C4-2B (cell line): ENCODE measurements at regions not wholly inside any gene's neighbourhood (a gene's known extent, or its start where the extent isn't known, plus 50 kb on each side); places are given as distances from the start of the nearest gene placed in this dataset.

Source experiments
- H3K27ac ChIP-seq: fragments of 450-650 bp; 2 replicates; pipeline ENCODE4 v1.5.1; 2017
- ZFX ChIP-seq: fragments of 450-650 bp; IDR thresholded peaks from 2 replicates; pipeline ENCODE4 v1.6.1; 2017
- TF ChIP-seq, protein P1 (sequence below): fragments of 450-650 bp; conservative IDR thresholded peaks from 2 replicates; pipeline ENCODE4 v1.5.1; 2017; ENCODE audit warnings: mild to moderate bottlenecking

DNA sequence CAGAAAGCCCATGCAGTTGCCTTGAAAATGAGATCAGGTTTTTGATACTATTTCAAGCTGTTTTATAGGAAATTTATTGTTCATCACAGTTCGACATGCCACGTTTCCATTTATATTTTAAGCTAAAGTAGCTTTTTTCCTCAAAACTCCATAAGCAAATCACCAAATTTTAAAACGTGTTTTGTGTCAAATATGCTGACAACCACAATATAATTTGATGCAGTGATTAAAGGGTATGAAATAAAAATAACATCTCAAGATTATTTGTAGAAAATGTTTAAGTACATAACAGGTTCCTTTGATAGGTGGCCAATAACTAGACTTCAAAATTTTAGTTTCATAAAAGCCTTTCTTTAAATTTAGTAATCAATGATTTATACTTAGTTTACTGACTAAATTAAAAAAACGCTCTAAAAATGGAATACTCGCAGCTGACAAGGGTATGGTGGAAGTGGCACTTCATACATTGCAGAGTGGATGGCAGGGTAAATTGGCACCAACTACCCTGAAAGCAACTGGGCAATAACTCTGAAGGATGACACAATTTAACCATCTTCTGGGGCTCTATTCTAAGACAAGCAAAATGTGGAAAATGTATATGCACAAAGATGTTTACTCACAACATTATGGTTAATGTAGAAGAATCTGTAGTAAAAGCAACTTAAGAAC lies 481.6 kb downstream of the TNS3 start:
- no peak overlapping the region for H3K27ac ChIP-seq
- TF ChIP-seq, protein P1, sequence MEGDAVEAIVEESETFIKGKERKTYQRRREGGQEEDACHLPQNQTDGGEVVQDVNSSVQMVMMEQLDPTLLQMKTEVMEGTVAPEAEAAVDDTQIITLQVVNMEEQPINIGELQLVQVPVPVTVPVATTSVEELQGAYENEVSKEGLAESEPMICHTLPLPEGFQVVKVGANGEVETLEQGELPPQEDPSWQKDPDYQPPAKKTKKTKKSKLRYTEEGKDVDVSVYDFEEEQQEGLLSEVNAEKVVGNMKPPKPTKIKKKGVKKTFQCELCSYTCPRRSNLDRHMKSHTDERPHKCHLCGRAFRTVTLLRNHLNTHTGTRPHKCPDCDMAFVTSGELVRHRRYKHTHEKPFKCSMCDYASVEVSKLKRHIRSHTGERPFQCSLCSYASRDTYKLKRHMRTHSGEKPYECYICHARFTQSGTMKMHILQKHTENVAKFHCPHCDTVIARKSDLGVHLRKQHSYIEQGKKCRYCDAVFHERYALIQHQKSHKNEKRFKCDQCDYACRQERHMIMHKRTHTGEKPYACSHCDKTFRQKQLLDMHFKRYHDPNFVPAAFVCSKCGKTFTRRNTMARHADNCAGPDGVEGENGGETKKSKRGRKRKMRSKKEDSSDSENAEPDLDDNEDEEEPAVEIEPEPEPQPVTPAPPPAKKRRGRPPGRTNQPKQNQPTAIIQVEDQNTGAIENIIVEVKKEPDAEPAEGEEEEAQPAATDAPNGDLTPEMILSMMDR: no peak
- no peak for TF ChIP-seq ZFX

DNA sequence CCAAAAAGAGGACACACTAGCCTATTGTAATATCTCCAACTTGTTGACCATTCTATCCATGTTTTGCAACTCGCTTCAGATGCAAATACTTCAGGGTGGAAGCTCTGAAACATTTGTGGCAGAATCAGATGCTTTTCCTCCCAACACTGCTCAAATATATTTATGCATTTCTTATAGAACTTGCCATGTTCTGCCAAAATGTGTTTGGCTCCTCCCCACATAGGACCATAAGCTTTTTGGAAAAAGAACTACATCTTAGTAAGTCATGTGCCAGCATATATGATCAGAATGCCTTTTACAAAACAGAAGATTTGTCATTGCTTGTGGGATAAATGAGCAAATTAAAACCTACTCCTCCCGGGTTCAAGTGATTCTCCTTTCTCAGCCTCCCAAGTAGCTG lies 484.5 kb downstream of the TNS3 start:
- TF ChIP-seq ZFX: no peak
- TF ChIP-seq, protein P1: no peak

DNA sequence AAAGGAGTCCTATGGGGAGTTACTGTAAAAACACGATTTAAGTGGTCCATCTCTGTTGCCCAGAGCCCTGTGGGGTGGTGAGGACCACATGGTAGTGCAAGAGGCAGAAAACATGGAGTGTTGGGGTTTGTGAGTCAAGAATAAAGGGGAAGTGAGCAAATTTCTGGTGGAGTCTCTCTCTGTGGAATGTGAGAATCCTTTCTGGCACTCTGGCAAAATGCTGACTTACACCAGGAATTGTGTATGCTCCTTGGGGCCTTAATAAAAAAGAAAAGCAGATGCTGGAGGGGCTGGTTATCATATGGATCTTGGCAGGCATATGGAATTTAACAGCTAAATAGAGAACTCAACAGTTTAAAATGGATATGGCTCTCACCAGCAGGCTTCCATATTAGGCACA lies 486.0 kb downstream of the TNS3 start:
- H3K27ac ChIP-seq: no peak overlapping the region
- TF ChIP-seq ZFX: no peak
- TF ChIP-seq, protein P1: no peak

More for the DNA sequence above, 484.5 kb downstream of the TNS3 start:
- H3K27ac ChIP-seq: no peak overlapping the region

DNA sequence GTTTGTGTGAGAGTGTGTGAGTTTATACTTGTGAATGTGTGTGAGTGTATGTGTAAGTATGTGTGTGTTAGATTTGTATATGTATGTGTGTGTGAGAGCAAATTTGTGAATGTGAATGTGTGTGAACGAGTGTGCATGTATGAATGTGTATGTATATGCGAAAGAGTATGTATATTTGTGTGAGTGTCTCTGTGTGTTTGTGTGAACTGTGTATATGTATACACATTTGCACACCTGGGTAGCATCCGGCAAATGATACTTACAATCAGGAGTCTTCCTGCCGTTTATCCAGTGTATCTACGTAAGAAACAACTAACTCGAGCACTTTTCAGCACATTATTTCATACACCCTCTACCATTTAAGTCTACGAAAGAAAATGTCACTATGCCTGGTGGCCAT lies 487.4 kb downstream of the TNS3 start:
- no peak for TF ChIP-seq ZFX
- TF ChIP-seq, protein P1: no peak
- H3K27ac ChIP-seq: no peak overlapping the region

DNA sequence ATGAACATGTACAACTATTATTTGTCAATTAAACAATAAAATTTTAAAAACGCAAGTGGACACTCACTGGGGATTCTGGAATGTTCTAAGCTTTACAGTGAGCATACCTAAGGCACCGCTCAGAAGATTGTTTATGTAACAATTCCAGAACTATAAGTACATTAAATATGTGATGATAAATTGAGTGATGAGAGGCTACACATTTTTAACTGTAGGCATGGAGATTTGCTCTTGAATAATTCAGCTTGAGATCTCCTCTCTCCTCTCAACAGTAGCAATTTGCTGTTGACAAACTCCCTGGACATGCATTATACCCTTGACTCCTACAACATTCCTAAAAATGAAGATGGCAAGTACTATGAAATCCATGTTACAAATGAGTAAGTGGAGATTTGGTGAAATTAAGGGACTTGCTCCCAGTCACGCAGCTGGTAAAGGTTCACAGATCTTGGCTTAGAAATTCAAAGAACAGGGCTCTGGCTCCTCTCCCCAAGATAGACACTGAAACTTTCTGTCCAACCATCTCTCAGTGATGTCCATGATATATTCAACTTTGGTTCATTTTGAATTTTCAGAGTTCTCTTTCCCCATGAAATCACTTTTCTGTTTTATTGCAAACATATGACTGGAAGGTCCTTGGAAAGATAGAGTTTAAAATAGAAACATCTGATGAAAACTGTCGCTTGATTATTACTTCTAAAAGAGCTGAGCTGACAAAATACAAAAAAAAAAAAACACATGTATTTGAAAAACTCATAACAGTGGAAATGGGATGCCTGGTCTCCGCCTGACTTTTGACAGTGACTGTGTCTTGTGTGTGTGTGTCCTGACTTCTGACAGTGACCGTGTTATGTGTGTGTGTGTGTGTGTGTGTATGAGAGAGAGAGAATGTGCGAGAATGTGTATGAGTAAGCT lies 488.3 kb downstream of the TNS3 start:
- no peak for TF ChIP-seq ZFX
- TF ChIP-seq, protein P1: no peak
- H3K27ac ChIP-seq: no peak overlapping the region

DNA sequence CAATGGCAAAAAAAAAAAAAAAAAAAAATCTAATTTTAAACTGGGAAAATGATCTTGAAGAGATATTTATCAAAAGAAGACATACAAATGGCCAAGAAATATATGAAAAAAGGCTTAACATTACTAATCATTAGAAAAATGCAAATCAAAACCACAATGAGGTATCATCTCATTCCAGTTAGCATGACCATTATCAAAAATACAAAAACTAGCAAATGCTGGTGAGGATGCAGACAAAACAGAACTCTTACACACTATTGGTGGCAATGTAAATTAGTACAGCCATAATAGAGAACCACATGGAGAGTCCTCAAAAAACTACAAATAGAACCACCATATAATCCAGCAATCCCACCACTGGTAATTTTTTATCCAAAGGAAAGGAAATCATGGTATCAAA lies 489.6 kb downstream of the TNS3 start:
- TF ChIP-seq, protein P1: no peak
- no peak for TF ChIP-seq ZFX
- no peak overlapping the region for H3K27ac ChIP-seq

DNA sequence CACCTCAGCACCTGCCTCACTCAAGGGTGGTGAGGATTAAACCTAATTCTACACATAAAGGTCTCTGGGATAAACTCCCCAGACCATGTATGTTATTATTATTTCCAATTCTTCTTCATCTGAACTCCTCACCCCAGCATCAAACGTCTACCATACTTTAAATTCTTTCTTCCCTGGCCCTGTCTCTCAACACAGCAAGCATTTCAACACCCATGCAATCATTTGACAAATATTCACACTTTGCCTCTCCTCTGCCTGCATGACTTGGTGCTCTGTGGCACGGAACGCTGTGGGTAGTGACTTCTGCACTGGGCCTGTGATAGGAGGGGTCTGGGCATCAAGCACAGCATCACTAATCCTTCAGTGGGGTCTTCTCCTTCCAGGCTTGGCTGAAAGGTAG lies 490.8 kb downstream of the TNS3 start:
- no peak overlapping the region for H3K27ac ChIP-seq
- no peak for TF ChIP-seq ZFX
- TF ChIP-seq, protein P1: no peak
